SK-N-SH (cell line): ENCODE measurements at regions not wholly inside any gene's neighbourhood (a gene's known extent, or its start where the extent isn't known, plus 50 kb on each side); places are given as distances from the start of the nearest gene placed in this dataset.

Experiments used
- CHD2 ChIP-seq: fragments of 150-350 bp; IDR thresholded peaks from 2 replicates; pipeline ENCODE4 v1.6.1; 2018; ENCODE audit warnings: low read length; ENCODE audit not compliant: partially characterized antibody
- CTCF ChIP-seq: fragments of 200-600 bp; sonication (generic); IDR thresholded peaks from 2 replicates; pipeline ENCODE4 v1.6.1; 2017; ENCODE audit warnings: antibody characterized with exemption, mild to moderate bottlenecking, moderate library complexity
- FOXM1 ChIP-seq: IDR thresholded peaks from 2 replicates; pipeline ENCODE4 v1.4.0; 2012; ENCODE audit warnings: low read depth, mild to moderate bottlenecking
- TAF1 ChIP-seq: IDR thresholded peaks from 2 replicates; pipeline ENCODE4 v1.6.1; 2012; ENCODE audit warnings: low read depth, mild to moderate bottlenecking, low read length, moderate library complexity, borderline replicate concordance
- YY1 ChIP-seq: IDR thresholded peaks from 2 replicates; pipeline ENCODE4 v1.4.0; 2012; ENCODE audit warnings: low read depth, mild to moderate bottlenecking

GRCh38 chrX:115360220-115360781, 70.8 kb downstream of the LUZP4 start:
- no peak for TF ChIP-seq CTCF
- TF ChIP-seq YY1: no peak
- no peak for TF ChIP-seq FOXM1
- TF ChIP-seq CHD2: no peak
- no peak for TF ChIP-seq TAF1
